ENCODE measurements at regions not wholly inside any gene's neighbourhood (a gene's known extent, or its start where the extent isn't known, plus 50 kb on each side); places are given as distances from the start of the nearest gene placed in this dataset.

DNA sequence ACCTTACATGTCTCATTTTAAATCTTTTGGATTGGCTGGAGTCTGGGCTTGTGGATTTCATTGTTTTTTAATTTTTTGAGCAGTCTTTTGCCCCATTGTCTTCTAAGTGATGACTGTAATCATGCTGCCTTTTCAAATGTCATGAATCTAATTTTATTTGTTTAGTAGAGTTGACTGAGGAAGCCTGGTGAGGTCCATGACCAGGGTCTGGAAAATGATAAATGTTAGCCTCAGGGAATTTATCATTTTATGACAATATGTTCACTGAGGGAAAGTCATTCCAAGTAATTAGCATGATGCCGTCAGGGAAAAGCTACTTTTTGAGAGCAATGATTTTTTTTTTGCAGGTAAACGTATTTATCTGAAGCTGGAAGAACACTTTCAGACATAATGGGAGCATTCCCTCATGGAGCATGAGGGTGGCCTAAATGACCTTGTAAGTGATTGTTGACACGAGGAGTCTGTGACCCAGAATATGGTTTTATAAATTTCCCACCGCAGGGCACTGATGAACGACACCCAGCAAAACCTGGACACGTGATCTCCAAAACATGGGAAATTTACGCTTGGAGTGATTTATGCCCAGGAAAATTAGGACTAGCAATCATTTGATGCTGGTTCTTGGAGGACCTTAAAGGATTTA lies 155.3 kb upstream of the NABP1 start:
- TF ChIP-seq POLR2A (IDR thresholded peaks at IDR 0.05): no peak
- no peak for TF ChIP-seq CTCF (IDR thresholded peaks at IDR 0.05)
- DNase-seq: no peak
- H3K36me3 ChIP-seq: no peaks in the 10 kb centered on the region
- no peaks in the 10 kb centered on the region for H3K27me3 ChIP-seq
- no peaks in the 10 kb centered on the region for H3K4me1 ChIP-seq
- no peaks in the 10 kb centered on the region for H3K9me3 ChIP-seq
- H3K27ac ChIP-seq: no peak overlapping the region
- no peak overlapping the region for H3K4me3 ChIP-seq (replicated peaks in 1 of 3)
- 87 to 89% methylated on average over 7 of the region's 7 CpGs for WGBS, 2 donors
- intact Hi-C loops (cut with DNase I): loop anchor here (5.0 kb wide), 1 partner anchor 355 kb away; no protein-coding TSS in a partner anchor

DNA sequence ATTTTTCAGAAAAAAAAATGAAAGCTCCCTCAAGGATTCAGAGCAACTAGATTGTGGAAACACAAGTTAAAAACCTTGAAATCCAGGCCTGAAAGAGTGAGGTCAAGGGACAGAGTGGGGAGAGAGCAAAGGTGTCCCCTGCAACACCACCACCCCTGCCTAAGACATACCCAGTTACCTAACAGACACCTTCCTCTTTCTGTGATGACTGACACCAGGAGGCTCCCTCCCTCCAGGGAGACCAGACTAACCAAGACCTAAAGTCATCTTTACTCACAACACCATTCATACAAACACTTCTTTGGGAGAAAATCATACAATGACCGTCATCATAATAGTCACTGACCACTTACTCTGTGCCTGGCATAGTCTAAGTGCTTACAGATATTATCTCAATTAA lies 151.8 kb upstream of the NABP1 start:
- Histone ChIP-seq H3K27me3 (no peaks in the 10 kb centered on the region), H3K27ac (no peak overlapping the region), H3K4me1 (no peaks in the 10 kb centered on the region), H3K9me3 (no peaks in the 10 kb centered on the region), H3K4me3 (replicated peaks in 1 of 3) (no peak overlapping the region), H3K36me3 (no peaks in the 10 kb centered on the region)
- no peak for DNase-seq
- no peak for TF ChIP-seq CTCF (IDR thresholded peaks at IDR 0.05)
- no peak for TF ChIP-seq POLR2A (IDR thresholded peaks at IDR 0.05)
- 90 to 98% methylated on average over 1 of the region's 1 CpG for WGBS, 2 donors
- intact Hi-C loops (cut with DNase I): no loop called here

- 76% methylated on average over 2 of the region's 2 CpGs for WGBS, 2 donors
- DNase-seq: no peak
- no peak overlapping the region for H3K4me3 ChIP-seq (replicated peaks in 1 of 3)
- TF ChIP-seq POLR2A (IDR thresholded peaks at IDR 0.05) (no peak), CTCF (IDR thresholded peaks at IDR 0.05) (no peak)
- no peaks in the 10 kb centered on the region for H3K36me3 ChIP-seq
- intact Hi-C loops (cut with DNase I): no loop called here
- no peaks in the 10 kb centered on the region for H3K27me3 ChIP-seq
- no peaks in the 10 kb centered on the region for H3K9me3 ChIP-seq
- H3K27ac ChIP-seq: no peak overlapping the region
- H3K4me1 ChIP-seq: no peaks in the 10 kb centered on the region
Measured at GRCh38 chr2:191526536-191526935, 151.4 kb upstream of the NABP1 start.

DNA sequence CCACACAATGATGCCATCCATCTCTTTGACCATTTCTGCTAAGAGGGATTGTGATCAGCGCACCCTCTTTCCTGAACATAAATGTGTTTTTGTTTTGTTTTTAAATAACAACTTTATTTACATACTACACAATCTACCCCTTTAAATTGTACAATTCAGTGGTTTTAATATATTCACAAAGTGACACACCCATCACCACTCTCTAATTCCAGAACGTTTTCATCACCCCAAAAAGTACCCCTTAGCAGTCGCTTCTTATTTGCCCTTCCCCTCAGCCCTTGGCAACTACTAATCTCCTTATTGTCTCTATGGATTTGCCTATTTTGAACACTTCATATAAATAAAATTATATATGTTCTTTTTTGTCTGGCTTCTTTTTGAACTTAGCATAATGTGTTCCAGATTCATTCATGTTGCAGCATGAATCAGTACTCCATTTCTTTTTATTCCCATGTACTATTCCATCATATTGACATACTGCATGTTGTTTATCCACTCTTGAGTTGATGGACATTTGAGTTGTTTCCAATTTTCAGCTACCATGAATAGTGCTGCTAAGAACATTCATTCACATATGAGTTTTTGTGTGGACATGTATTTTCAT lies 150.9 kb upstream of the NABP1 start:
- intact Hi-C loops (cut with DNase I): no loop called here
- H3K27me3 ChIP-seq: no peaks in the 10 kb centered on the region
- 81 to 84% methylated on average over 3 of the region's 3 CpGs for WGBS, 2 donors
- TF ChIP-seq POLR2A (IDR thresholded peaks at IDR 0.05) (no peak), CTCF (IDR thresholded peaks at IDR 0.05) (no peak)
- H3K4me3 ChIP-seq (replicated peaks in 1 of 3): no peak overlapping the region
- no peak for DNase-seq
- H3K27ac ChIP-seq: no peak overlapping the region
- no peaks in the 10 kb centered on the region for H3K36me3 ChIP-seq
- H3K4me1 ChIP-seq: no peaks in the 10 kb centered on the region
- no peaks in the 10 kb centered on the region for H3K9me3 ChIP-seq

DNA sequence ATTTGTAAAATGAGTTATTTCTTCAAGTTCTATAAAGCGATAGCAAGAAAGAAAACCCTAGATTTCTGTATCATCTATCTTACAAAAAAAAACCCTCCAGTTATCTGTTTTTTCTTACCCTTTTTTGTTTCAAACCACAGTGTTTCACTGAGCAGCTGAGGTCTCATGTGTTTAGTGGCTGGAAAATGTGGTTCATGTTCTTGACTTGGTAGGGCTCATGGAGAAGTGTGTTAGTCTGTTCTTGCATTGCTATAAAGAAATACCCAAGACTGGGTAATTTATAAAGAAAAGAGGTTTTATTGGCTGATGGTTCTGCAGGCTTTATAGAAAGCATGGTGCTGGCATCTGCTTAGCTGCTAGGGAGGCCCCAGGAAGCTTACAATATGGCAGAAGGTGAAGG lies 147.3 kb upstream of the NABP1 start:
- Histone ChIP-seq H3K9me3 (no peaks in the 10 kb centered on the region), H3K27ac (no peak overlapping the region), H3K27me3 (no peaks in the 10 kb centered on the region), H3K36me3 (no peaks in the 10 kb centered on the region), H3K4me3 (replicated peaks in 1 of 3) (no peak overlapping the region), H3K4me1 (no peaks in the 10 kb centered on the region)
- intact Hi-C loops (cut with DNase I): no loop called here
- 98 to 99% methylated on average over 1 of the region's 1 CpG for WGBS, 2 donors
- DNase-seq: no peak
- TF ChIP-seq POLR2A (IDR thresholded peaks at IDR 0.05): no peak
- no peak for TF ChIP-seq CTCF (IDR thresholded peaks at IDR 0.05)

Data from thyroid gland (tissue), 4 donors.